Prostate gland (tissue), 2 donors: ENCODE measurements at regions not wholly inside any gene's neighbourhood (a gene's known extent, or its start where the extent isn't known, plus 50 kb on each side); places are given as distances from the start of the nearest gene placed in this dataset.

Experiments used
- DNase-seq: peaks from one replicate; pipeline ENCODE4 v3.0.0-alpha.2; 2019; ENCODE audit warnings: low spot score
- H3K27ac ChIP-seq, 2 donors: fragments of 200-600 bp; sonication (generic); 2 replicates each; pipeline ENCODE4 v1.5.1; 2017 to 2019
- H3K27me3 ChIP-seq: fragments of 200-600 bp; sonication (generic); replicated peaks from 2 replicates; pipeline ENCODE4 v1.5.1; 2019; ENCODE audit not compliant: insufficient read depth
- H3K36me3 ChIP-seq, 2 donors: fragments of 200-600 bp; sonication (generic); 1 replicate in 1 of 2; 2 replicates in 1 of 2; pipeline versions ENCODE4 v1.5.1 to v1.8.1; 2017 to 2019
- H3K4me1 ChIP-seq: fragments of 200-600 bp; sonication (generic); replicated peaks from 2 replicates; pipeline ENCODE4 v1.5.1; 2019
- H3K4me3 ChIP-seq, 2 donors: fragments of 200-600 bp; sonication (generic); 2 replicates each; pipeline ENCODE4 v1.5.1; 2017 to 2019
- H3K9me3 ChIP-seq: fragments of 200-600 bp; sonication (generic); 2 replicates; pipeline ENCODE4 v1.5.1; 2017
- CTCF ChIP-seq, 4 experiments: fragments of 200-600 bp in 2 of 4; fragments of 450-650 bp in 2 of 4; sonication (generic) in 2 of 4; IDR thresholded peaks; 1 replicate in 3 of 4; 2 replicates in 1 of 4; pipeline ENCODE4 v1.5.1; 2016 to 2019; ENCODE audit warnings: antibody characterized with exemption in 4 of 4, mild to moderate bottlenecking in 2 of 4, moderate library complexity in 2 of 4
- POLR2A ChIP-seq: fragments of 450-650 bp; IDR thresholded peaks from one replicate; pipeline ENCODE4 v1.6.1; 2016; ENCODE audit warnings: antibody characterized with exemption, mild to moderate bottlenecking
- POLR2AphosphoS5 ChIP-seq: sonication (generic); formaldehyde crosslinking; IDR thresholded peaks from one replicate; pipeline ENCODE4 v1.6.1; 2017; ENCODE audit warnings: antibody characterized with exemption
- WGBS: methylation state at CpG from one replicate; pipeline ENCODE4 v1.1.5; 2018; 5-methylcytosine and 5-hydroxymethylcytosine counted together
- intact Hi-C: fragments of 100-400 bp; cut with DNase I; formaldehyde crosslinking; loops from one replicate; pipeline ENCODE4 v1.14.2; 2022

- Histone ChIP-seq H3K4me3 (no peak overlapping the region), H3K4me1 (no peaks in the 10 kb centered on the region), H3K9me3 (no peaks in the 10 kb centered on the region), H3K27ac (no peak overlapping the region), H3K27me3 (no peaks in the 10 kb centered on the region), H3K36me3 (no peaks in the 10 kb centered on the region)
- no peak for DNase-seq
- TF ChIP-seq CTCF (IDR thresholded peaks at IDR 0.05), result no peak
- no peak for TF ChIP-seq POLR2A
- TF ChIP-seq POLR2AphosphoS5, result no peak
- intact Hi-C loops, result no loop called here
These were observed 717.5 kb upstream of the LRFN5 start for GRCh38 chr14:40889126-40889525.

GRCh38 chr14:40887912-40888311, 718.8 kb upstream of the LRFN5 start:
- Histone ChIP-seq H3K36me3 (no peaks in the 10 kb centered on the region), H3K27me3 (no peaks in the 10 kb centered on the region), H3K27ac (no peak overlapping the region), H3K9me3 (no peaks in the 10 kb centered on the region), H3K4me3 (no peak overlapping the region), H3K4me1 (no peaks in the 10 kb centered on the region)
- DNase-seq, result no peak
- WGBS, result 48% methylated on average over 2 of the region's 2 CpGs
- TF ChIP-seq POLR2A (no peak), POLR2AphosphoS5 (no peak), CTCF (IDR thresholded peaks at IDR 0.05) (no peak)
- intact Hi-C loops, result no loop called here

GRCh38 chr14:40870252-40870651, 736.4 kb upstream of the LRFN5 start:
- Histone ChIP-seq H3K4me3 (no peak overlapping the region), H3K36me3 (no peaks in the 10 kb centered on the region), H3K27ac (no peak overlapping the region), H3K4me1 (no peaks in the 10 kb centered on the region), H3K9me3 (no peaks in the 10 kb centered on the region), H3K27me3 (no peaks in the 10 kb centered on the region)
- 66% methylated on average over 1 of the region's 1 CpG for WGBS
- intact Hi-C loops, result no loop called here
- no peak for DNase-seq
- no peak for TF ChIP-seq POLR2A
- no peak for TF ChIP-seq CTCF (IDR thresholded peaks at IDR 0.05)
- TF ChIP-seq POLR2AphosphoS5, result no peak

GRCh38 chr14:40859055-40859454, 747.6 kb upstream of the LRFN5 start:
- intact Hi-C loops, result no loop called here
- H3K27ac ChIP-seq, result no peak overlapping the region
- WGBS, result 75% methylated on average over 1 of the region's 1 CpG
- H3K9me3 ChIP-seq, result no peaks in the 10 kb centered on the region
- no peak for DNase-seq
- no peak for TF ChIP-seq POLR2AphosphoS5
- no peak for TF ChIP-seq POLR2A
- TF ChIP-seq CTCF (IDR thresholded peaks at IDR 0.05), result no peak
- no peak overlapping the region for H3K4me3 ChIP-seq
- H3K36me3 ChIP-seq, result no peaks in the 10 kb centered on the region
- H3K4me1 ChIP-seq, result no peaks in the 10 kb centered on the region
- H3K27me3 ChIP-seq, result no peaks in the 10 kb centered on the region

- WGBS, result 71% methylated on average over 6 of the region's 6 CpGs
- no peak overlapping the region for H3K4me3 ChIP-seq
- no peak overlapping the region for H3K27ac ChIP-seq
- no peak for DNase-seq
- intact Hi-C loops, result no loop called here
- H3K27me3 ChIP-seq, result no peaks in the 10 kb centered on the region
- no peak for TF ChIP-seq POLR2AphosphoS5
- TF ChIP-seq POLR2A, result no peak
- TF ChIP-seq CTCF (IDR thresholded peaks at IDR 0.05), result no peak
- no peaks in the 10 kb centered on the region for H3K36me3 ChIP-seq
- no peaks in the 10 kb centered on the region for H3K4me1 ChIP-seq
- H3K9me3 ChIP-seq, result no peaks in the 10 kb centered on the region
These were observed 751.3 kb upstream of the LRFN5 start for GRCh38 chr14:40855343-40855742.
